ENCODE measurements at regions not wholly inside any gene's neighbourhood (a gene's known extent, or its start where the extent isn't known, plus 50 kb on each side); places are given as distances from the start of the nearest gene placed in this dataset.

- H2AFZ ChIP-seq: no peak overlapping the region
- no peaks in the 10 kb centered on the region for H3K79me2 ChIP-seq
- no peaks in the 10 kb centered on the region for H3K4me1 ChIP-seq
- H3K9ac ChIP-seq: no peak overlapping the region
- no peaks in the 10 kb centered on the region for H3K27me3 ChIP-seq (ENCODE audit: control insufficient read depth, insufficient read depth, low read length)
- H3K4me2 ChIP-seq (ENCODE audit: low read length): no peak overlapping the region
- H3K27ac ChIP-seq: no peak overlapping the region
- no peaks in the 10 kb centered on the region for H3K9me3 ChIP-seq (ENCODE audit: control insufficient read depth, low read length)
- no peak overlapping the region for H3K4me3 ChIP-seq (ENCODE audit: low read depth, low read length)
- no peak for TF ChIP-seq CTCF (IDR thresholded peaks at IDR 0.05)
- no peaks in the 10 kb centered on the region for H3K36me3 ChIP-seq (ENCODE audit: control insufficient read depth, insufficient read depth, low read length)
Measured at GRCh38 chr14:53458368-53458814, 305.3 kb upstream of the DDHD1 start.

GRCh38 chr14:53456931-53457330 lies 303.8 kb upstream of the DDHD1 start:
- no peak overlapping the region for H3K27ac ChIP-seq
- H3K4me2 ChIP-seq (ENCODE audit: low read length): no peak overlapping the region
- H3K4me3 ChIP-seq (ENCODE audit: low read depth, low read length): no peak overlapping the region
- no peaks in the 10 kb centered on the region for H3K9me3 ChIP-seq (ENCODE audit: control insufficient read depth, low read length)
- H3K4me1 ChIP-seq: no peaks in the 10 kb centered on the region
- H3K9ac ChIP-seq: no peak overlapping the region
- H3K36me3 ChIP-seq (ENCODE audit: control insufficient read depth, insufficient read depth, low read length): no peaks in the 10 kb centered on the region
- no peaks in the 10 kb centered on the region for H3K27me3 ChIP-seq (ENCODE audit: control insufficient read depth, insufficient read depth, low read length)
- no peak for TF ChIP-seq CTCF (IDR thresholded peaks at IDR 0.05)
- no peak overlapping the region for H2AFZ ChIP-seq
- no peaks in the 10 kb centered on the region for H3K79me2 ChIP-seq

GRCh38 chr14:53452005-53452673 lies 299.0 kb upstream of the DDHD1 start:
- Histone ChIP-seq H3K4me1 (no peaks in the 10 kb centered on the region), H3K79me2 (no peaks in the 10 kb centered on the region), H3K4me2 (ENCODE audit: low read length) (no peak overlapping the region), H3K27ac (no peak overlapping the region), H3K27me3 (ENCODE audit: control insufficient read depth, insufficient read depth, low read length) (no peaks in the 10 kb centered on the region), H3K9me3 (ENCODE audit: control insufficient read depth, low read length) (no peaks in the 10 kb centered on the region), H2AFZ (no peak overlapping the region), H3K4me3 (ENCODE audit: low read depth, low read length) (no peak overlapping the region), H3K9ac (no peak overlapping the region), H3K36me3 (ENCODE audit: control insufficient read depth, insufficient read depth, low read length) (no peaks in the 10 kb centered on the region)
- no peak for TF ChIP-seq CTCF (IDR thresholded peaks at IDR 0.05)

GRCh38 chr14:53450871-53451270 lies 297.7 kb upstream of the DDHD1 start:
- no peaks in the 10 kb centered on the region for H3K79me2 ChIP-seq
- no peak overlapping the region for H3K4me3 ChIP-seq (ENCODE audit: low read depth, low read length)
- no peak overlapping the region for H3K4me2 ChIP-seq (ENCODE audit: low read length)
- H3K9ac ChIP-seq: no peak overlapping the region
- no peak for TF ChIP-seq CTCF (IDR thresholded peaks at IDR 0.05)
- no peaks in the 10 kb centered on the region for H3K27me3 ChIP-seq (ENCODE audit: control insufficient read depth, insufficient read depth, low read length)
- no peaks in the 10 kb centered on the region for H3K36me3 ChIP-seq (ENCODE audit: control insufficient read depth, insufficient read depth, low read length)
- no peak overlapping the region for H3K27ac ChIP-seq
- no peaks in the 10 kb centered on the region for H3K9me3 ChIP-seq (ENCODE audit: control insufficient read depth, low read length)
- no peaks in the 10 kb centered on the region for H3K4me1 ChIP-seq
- no peak overlapping the region for H2AFZ ChIP-seq

- Histone ChIP-seq H3K27ac (no peak overlapping the region), H3K36me3 (ENCODE audit: control insufficient read depth, insufficient read depth, low read length) (no peaks in the 10 kb centered on the region), H3K9me3 (ENCODE audit: control insufficient read depth, low read length) (no peaks in the 10 kb centered on the region), H3K9ac (no peak overlapping the region), H2AFZ (no peak overlapping the region), H3K27me3 (ENCODE audit: control insufficient read depth, insufficient read depth, low read length) (no peaks in the 10 kb centered on the region), H3K79me2 (no peaks in the 10 kb centered on the region), H3K4me1 (no peaks in the 10 kb centered on the region), H3K4me2 (ENCODE audit: low read length) (no peak overlapping the region), H3K4me3 (ENCODE audit: low read depth, low read length) (no peak overlapping the region)
- no peak for TF ChIP-seq CTCF (IDR thresholded peaks at IDR 0.05)
Measured at GRCh38 chr14:53448682-53449081, 295.6 kb upstream of the DDHD1 start.
